H7 (cell line): ENCODE measurements at regions not wholly inside any gene's neighbourhood (a gene's known extent, or its start where the extent isn't known, plus 50 kb on each side); places are given as distances from the start of the nearest gene placed in this dataset.
"Not testable (repeated sequence)": the region's sequence is repeated elsewhere in the genome, so short reads cannot be mapped to it uniquely, and the experiment has no call there.

Experiments
- DNase-seq: peaks from one replicate; pipeline ENCODE4 v3.0.0; 2012
- H3K27me3 ChIP-seq: 2 replicates; pipeline ENCODE4 v1.6.0; 2011; ENCODE audit warnings: mild to moderate bottlenecking, low read length; ENCODE audit not compliant: control insufficient read depth, insufficient read depth
- H3K36me3 ChIP-seq: replicated peaks from 2 replicates; pipeline ENCODE4 v1.5.1; 2011; ENCODE audit warnings: low read length; ENCODE audit not compliant: control insufficient read depth, insufficient read depth
- H3K4me3 ChIP-seq: 2 replicates; pipeline ENCODE4 v1.5.1; 2011; ENCODE audit warnings: low read depth, mild to moderate bottlenecking, control low read depth, low read length, moderate library complexity; ENCODE audit not compliant: insufficient read depth

DNA sequence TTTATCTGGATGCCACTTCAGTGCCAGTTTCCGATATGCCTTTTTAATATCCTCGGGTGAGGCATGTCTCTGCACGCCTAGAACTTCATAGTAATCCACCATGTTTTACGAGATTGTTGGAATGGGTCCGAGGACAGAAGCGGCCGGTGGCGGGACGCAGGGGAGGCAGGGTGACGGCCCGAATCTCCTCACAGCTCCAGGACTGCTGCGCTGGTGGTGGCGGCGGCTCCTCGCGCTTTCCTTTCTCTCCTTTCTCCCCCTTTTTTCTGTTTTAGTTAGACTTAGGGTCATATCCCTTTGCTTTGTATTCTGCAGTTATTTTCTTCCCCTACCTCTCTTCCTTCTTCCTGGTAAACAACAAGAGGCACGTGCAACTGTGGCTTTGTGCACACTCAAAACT, 645.8 kb downstream of the ETS1 start:
- not testable (repeated sequence) for H3K36me3 ChIP-seq, H3K4me3 ChIP-seq, DNase-seq, H3K27me3 ChIP-seq

DNA sequence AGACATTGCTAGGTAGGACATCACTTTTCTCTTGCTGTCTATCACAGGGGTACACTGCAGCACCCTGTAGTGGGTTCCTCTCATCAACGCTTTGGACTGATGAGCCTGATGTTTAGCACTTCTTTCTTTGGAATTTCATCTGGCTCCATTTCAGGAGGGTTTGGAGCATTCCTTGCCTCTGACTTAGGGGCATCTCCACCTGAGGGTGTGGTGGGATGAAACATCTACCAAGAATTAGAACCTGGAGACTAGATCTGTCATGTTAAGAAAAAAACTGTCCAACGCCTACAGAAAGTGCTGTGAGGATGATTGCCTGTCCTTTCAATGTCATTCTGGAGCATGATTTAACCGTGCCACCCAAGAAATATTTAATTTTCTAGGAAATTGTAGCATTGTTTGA, 648.4 kb downstream of the ETS1 start:
- Histone ChIP-seq H3K4me3 (no peak overlapping the region), H3K36me3 (no peaks in the 10 kb centered on the region), H3K27me3 (no peaks in the 10 kb centered on the region)
- DNase-seq: no peak

- Histone ChIP-seq H3K36me3 (no peaks in the 10 kb centered on the region), H3K27me3 (no peaks in the 10 kb centered on the region), H3K4me3 (no peak overlapping the region)
- no peak for DNase-seq
Observed at GRCh38 chr11:127935081-127935480, 652.3 kb downstream of the ETS1 start.

DNA sequence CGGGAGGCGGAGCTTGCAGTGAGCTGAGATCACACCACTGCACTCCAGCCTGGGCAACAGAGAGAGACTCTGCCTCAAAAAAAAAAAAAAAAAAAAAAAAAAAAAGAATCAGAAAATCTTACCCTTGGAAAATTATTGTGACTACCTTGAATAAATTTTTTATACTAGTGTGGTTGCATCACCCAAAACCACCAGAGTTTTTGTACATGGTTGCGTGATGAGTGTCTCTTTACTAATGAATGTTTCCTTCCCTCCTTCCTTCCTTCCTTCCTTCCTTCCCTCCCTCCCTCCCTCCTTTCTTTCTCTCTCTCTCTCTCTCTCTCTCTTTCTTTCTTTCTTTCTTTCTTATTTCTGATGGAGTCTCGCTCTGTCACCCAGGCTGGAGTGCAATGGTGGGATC, 653.4 kb downstream of the ETS1 start:
- DNase-seq, H3K27me3 ChIP-seq, H3K4me3 ChIP-seq, H3K36me3 ChIP-seq: not testable (repeated sequence)

DNA sequence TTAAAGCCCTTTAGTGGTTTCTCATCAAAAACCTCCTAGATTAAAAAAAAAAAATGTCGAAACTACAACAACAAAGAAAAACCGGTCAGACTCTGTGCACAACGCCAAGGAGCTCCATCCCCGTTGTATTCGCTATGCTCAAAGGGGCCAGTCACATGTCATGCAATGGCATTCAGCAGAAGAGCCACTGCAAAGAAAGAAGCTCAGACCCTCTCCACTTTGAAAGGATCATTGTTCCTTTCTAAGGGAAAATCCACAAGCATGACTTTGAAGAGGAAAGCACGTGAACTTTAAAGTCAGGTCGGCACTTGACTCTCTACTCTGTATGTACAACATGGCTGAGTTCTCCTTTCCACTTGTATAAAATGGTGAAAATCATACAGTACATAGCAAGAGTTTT, 655.6 kb downstream of the ETS1 start:
- no peaks in the 10 kb centered on the region for H3K36me3 ChIP-seq
- no peak for DNase-seq
- no peaks in the 10 kb centered on the region for H3K27me3 ChIP-seq
- H3K4me3 ChIP-seq: no peak overlapping the region

DNA sequence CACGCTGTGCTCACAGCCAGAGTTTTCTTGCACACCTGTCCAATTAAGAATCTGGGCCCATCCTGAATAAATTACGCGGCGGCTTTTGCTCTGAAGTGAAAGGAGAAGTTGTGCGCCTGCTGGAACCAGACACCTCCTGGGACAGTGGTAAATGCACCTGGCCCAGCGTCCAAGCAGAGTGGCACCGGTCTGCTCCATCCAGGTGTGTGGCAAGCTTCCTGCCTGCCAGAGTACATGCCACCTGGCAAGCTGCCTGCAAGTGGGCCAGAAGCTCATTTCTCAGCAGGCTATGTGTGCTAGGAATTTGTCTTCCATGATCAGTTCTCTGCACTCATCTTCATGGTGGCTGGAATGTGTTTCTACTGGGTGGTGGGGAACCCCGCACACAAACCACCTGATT, 660.6 kb downstream of the ETS1 start:
- H3K27me3 ChIP-seq: no peaks in the 10 kb centered on the region
- H3K4me3 ChIP-seq: no peak overlapping the region
- H3K36me3 ChIP-seq: no peaks in the 10 kb centered on the region
- no peak for DNase-seq

DNA sequence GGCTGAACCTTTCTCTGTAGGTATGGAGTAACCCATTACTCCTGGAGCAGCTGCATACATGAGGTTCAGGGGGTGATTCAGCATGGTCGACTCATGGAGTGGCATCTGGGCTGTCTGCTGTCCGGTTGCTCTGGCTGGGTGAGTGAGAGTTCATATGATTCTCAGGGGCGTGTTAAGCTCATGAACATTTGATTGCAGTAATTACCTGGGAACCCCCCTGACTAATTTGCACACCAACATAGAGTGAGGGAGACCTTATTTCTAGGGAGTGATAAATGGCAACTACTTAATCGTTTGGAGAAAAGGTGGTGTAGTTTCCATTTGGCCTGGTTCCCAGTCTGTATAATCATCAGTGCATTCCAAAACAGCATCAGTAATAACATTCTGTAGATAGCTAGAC, 661.9 kb downstream of the ETS1 start:
- no peak overlapping the region for H3K4me3 ChIP-seq
- H3K36me3 ChIP-seq: no peaks in the 10 kb centered on the region
- DNase-seq: no peak
- H3K27me3 ChIP-seq: no peaks in the 10 kb centered on the region

GRCh38 chr11:127919206-127920000, 668.0 kb downstream of the ETS1 start:
- DNase-seq: no peak
- Histone ChIP-seq H3K4me3 (no peak overlapping the region), H3K27me3 (no peaks in the 10 kb centered on the region), H3K36me3 (no peaks in the 10 kb centered on the region)

DNA sequence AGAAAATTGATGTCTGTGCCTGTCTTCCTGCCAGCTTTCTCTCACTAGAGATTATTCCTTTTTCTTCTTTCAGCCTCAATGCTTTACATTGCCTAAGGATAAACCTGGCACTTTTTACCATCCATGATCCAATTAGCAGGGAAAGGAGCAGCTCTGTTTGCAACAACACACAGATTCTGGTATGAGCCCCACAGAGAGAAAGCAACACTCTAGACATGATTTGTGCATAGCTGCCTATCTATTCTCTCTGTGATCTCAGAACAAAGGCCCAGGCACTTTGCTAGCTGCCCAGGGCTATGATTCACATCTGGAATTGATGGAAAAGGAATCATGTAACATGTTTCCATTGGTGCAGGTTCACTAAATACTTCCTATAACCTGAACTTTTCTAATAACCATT, 685.0 kb downstream of the ETS1 start:
- Histone ChIP-seq H3K36me3 (no peaks in the 10 kb centered on the region), H3K27me3 (no peaks in the 10 kb centered on the region), H3K4me3 (no peak overlapping the region)
- DNase-seq: no peak

DNA sequence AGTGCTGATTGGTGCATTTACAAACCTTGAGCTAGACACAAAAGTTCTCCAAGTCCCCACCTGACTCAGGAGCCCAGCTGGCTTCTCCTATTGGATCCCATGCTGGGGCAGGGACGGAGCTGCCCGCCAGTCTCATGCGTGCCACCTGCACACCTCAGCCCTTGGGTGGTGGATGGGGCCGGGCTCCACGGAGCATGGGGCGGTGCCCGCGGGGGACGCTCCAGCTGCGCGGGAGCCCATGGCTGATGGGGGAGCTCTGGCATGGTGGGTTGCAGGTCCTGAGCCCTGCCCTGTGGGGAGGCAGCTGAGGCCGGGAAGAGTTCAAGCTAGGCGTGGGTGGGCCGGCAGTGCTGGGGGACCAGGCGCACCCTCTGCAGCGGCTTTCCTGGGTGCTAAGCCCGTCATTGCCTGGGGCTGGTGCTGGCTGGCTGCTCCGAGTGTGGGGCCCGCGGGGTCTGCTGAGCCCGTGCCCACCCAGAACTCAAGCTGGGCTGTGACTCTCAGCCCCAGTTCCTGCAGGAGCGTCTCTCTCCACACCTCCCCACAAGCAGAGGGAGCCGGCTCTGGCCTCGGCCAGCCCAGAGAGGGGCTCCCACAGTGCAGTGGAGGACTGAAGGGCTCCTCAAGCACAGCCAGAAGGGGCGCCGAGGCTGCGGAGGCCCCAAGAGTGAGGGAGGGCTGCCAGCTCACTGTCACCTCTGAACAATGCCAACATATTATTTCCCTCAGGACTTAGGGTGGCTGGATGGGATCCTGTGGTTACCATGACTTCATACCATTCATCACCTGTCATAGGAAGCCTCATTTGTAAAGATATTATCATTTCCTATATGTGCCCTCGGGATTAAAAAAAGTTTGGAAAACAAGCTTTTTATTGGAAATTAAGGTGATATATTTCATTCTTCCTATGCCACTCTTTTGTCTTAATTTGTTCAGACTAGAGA, 688.7 kb downstream of the ETS1 start:
- Histone ChIP-seq H3K27me3 (no peaks in the 10 kb centered on the region), H3K36me3 (no peaks in the 10 kb centered on the region), H3K4me3 (no peak overlapping the region)
- DNase-seq: no peak

GRCh38 chr11:127895776-127896175, 691.6 kb downstream of the ETS1 start:
- DNase-seq: no peak
- H3K4me3 ChIP-seq: no peak overlapping the region
- H3K27me3 ChIP-seq: no peaks in the 10 kb centered on the region

GRCh38 chr11:127894316-127894715, 693.0 kb downstream of the ETS1 start:
- no peaks in the 10 kb centered on the region for H3K36me3 ChIP-seq
- no peak overlapping the region for H3K4me3 ChIP-seq
- H3K27me3 ChIP-seq: no peaks in the 10 kb centered on the region
- DNase-seq: no peak

More at GRCh38 chr11:127895776-127896175, 691.6 kb downstream of the ETS1 start:
- no peaks in the 10 kb centered on the region for H3K36me3 ChIP-seq

GRCh38 chr11:127890030-127890615, 697.2 kb downstream of the ETS1 start:
- no peak for DNase-seq
- Histone ChIP-seq H3K4me3 (no peak overlapping the region), H3K36me3 (no peaks in the 10 kb centered on the region), H3K27me3 (no peaks in the 10 kb centered on the region)

- Histone ChIP-seq H3K4me3 (no peak overlapping the region), H3K27me3 (no peaks in the 10 kb centered on the region), H3K36me3 (no peaks in the 10 kb centered on the region)
- DNase-seq: no peak
Observed at GRCh38 chr11:127888386-127888785, 699.0 kb downstream of the ETS1 start.

DNA sequence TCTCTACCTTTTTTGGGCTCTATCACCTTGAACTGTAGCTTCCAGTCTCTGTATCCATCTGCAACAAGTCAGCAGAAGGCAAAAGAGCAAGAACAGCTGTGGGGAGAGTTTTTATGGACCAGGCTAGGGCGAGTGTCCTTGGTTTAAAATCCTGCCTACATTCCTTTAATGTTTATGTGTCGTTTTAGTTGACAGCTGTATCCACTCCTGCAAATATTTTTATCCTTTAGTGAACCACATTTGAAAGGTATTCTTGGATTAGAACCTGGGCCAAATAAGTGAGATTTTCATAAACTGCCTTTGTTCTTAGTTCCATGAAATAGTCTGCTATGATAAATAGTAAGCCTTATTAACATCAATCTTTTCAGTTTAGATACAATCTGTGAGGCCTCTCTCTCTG, 712.2 kb downstream of the ETS1 start:
- Histone ChIP-seq H3K27me3 (no peaks in the 10 kb centered on the region), H3K4me3 (no peak overlapping the region), H3K36me3 (no peaks in the 10 kb centered on the region)
- DNase-seq: no peak
